GM12878 (cell line): ENCODE measurements at regions not wholly inside any gene's neighbourhood (a gene's known extent, or its start where the extent isn't known, plus 50 kb on each side); places are given as distances from the start of the nearest gene placed in this dataset.

Experiments used
- ATAC-seq: fragments of 200-7000 bp; cut with Tn5 transposase; 3 replicates; pipeline ENCODE4 v1.9.1; 2020; ENCODE audit warnings: mild to moderate bottlenecking, moderate library complexity
- BruUV-seq: library from RNA; stranded (reverse); fragments of 400-500 nt; replicated peaks from 2 replicates; lab custom pipeline; 2021; lab: Mats Ljungman, UMichigan
- CTCF ChIA-PET: fragments of 300-600 bp; sonication (Branson Sonifier 250); formaldehyde crosslinking; extraction: SDS; loops from one replicate; lab custom pipeline; 2021; ENCODE audit warnings: inconsistent platforms; lab: Yijun Ruan, JAX
- POLR2A ChIA-PET: fragments of 350-600 bp; formaldehyde crosslinking; extraction: SDS; loops from one replicate; lab custom pipeline; 2021; ENCODE audit warnings: inconsistent platforms; lab: Charles Lee
- RAD21 ChIA-PET: fragments of 300-600 bp; sonication (Branson Sonifier 250); formaldehyde crosslinking; loops from one replicate; lab custom pipeline; 2023; ENCODE audit warnings: antibody characterized with exemption; ENCODE audit not compliant: unreplicated experiment; lab: Charles Lee
- SMC1A ChIA-PET: fragments of 300-600 bp; sonication (Branson Sonifier 250); formaldehyde crosslinking; loops from one replicate; lab custom pipeline; 2023; ENCODE audit not compliant: unreplicated experiment, uncharacterized antibody; lab: Charles Lee
- DNase-seq: peaks from one replicate; pipeline ENCODE4 v3.0.0-alpha.2; 2011; ENCODE audit warnings: low read depth, low spot score
- FAIRE-seq: peaks from 3 replicates; lab custom pipeline; 2011; peaks lifted over from hg19 to GRCh38; lab: Jason Lieb, UNC
- H2AFZ ChIP-seq: 2 replicates; pipeline ENCODE4 v1.6.0; 2011; ENCODE audit warnings: low read depth, low read length, control low read depth; ENCODE audit not compliant: control insufficient read depth
- H3K27ac ChIP-seq: 2 replicates; pipeline ENCODE4 v1.5.1; 2011; ENCODE audit warnings: control low read depth; ENCODE audit not compliant: control insufficient read depth, insufficient read depth
- H3K27me3 ChIP-seq, 2 experiments: replicated peaks in 1 of 2; 2 replicates each; pipeline versions ENCODE4 v1.6.0 to v1.6.1; 2011; ENCODE audit warnings: low read length in 1 of 2; ENCODE audit not compliant: control insufficient read depth in 2 of 2, insufficient read depth in 2 of 2
- H3K36me3 ChIP-seq, 2 experiments: 2 replicates each; pipeline ENCODE4 v1.5.1; 2011; ENCODE audit warnings: low read length in 1 of 2; ENCODE audit not compliant: control insufficient read depth in 2 of 2, insufficient read depth in 2 of 2
- H3K4me1 ChIP-seq: 2 replicates; pipeline ENCODE4 v1.6.1; 2011; ENCODE audit warnings: mild to moderate bottlenecking, low read length, moderate library complexity, mixed read lengths; ENCODE audit not compliant: control insufficient read depth, insufficient read depth
- H3K4me2 ChIP-seq: 2 replicates; pipeline ENCODE4 v1.6.0; 2011; ENCODE audit warnings: control low read depth; ENCODE audit not compliant: control insufficient read depth, insufficient read depth
- H3K4me3 ChIP-seq: fragments of 200-600 bp; sonication (generic); 2 replicates; pipeline ENCODE4 v1.5.1; 2016
- H3K79me2 ChIP-seq: 2 replicates; pipeline ENCODE4 v1.6.0; 2011; ENCODE audit warnings: low read length; ENCODE audit not compliant: control insufficient read depth, insufficient read depth
- H3K9ac ChIP-seq: 2 replicates; pipeline ENCODE4 v1.8.0; 2011; ENCODE audit warnings: low read length, control low read depth, mixed read lengths; ENCODE audit not compliant: control insufficient read depth, insufficient read depth
- H3K9me3 ChIP-seq: replicated peaks from 3 replicates; pipeline ENCODE4 v1.5.1; 2011; ENCODE audit warnings: mild to moderate bottlenecking, low read length; ENCODE audit not compliant: control insufficient read depth, insufficient read depth
- H4K20me1 ChIP-seq: 2 replicates; pipeline ENCODE4 v1.6.0; 2011; ENCODE audit not compliant: control insufficient read depth, insufficient read depth
- FOXM1 ChIP-seq: IDR thresholded peaks from 2 replicates; pipeline ENCODE4 v1.6.1; 2012; ENCODE audit warnings: low read depth, mild to moderate bottlenecking, inconsistent platforms, low read length, moderate library complexity
- MEF2A ChIP-seq: IDR thresholded peaks from 2 replicates; pipeline ENCODE4 v1.6.1; 2011; ENCODE audit warnings: low read depth, mild to moderate bottlenecking, low read length, moderate library complexity; ENCODE audit not compliant: insufficient read depth
- NR2C2 ChIP-seq: IDR thresholded peaks from 2 replicates; pipeline ENCODE4 v1.6.1; 2011; ENCODE audit warnings: borderline replicate concordance, low read depth; ENCODE audit not compliant: control insufficient read depth, insufficient read length
- NR2F1 ChIP-seq: fragments of 450-650 bp; conservative IDR thresholded peaks from 2 replicates; pipeline ENCODE4 v1.6.1; 2017; ENCODE audit warnings: mild to moderate bottlenecking
- NRF1 ChIP-seq: conservative IDR thresholded peaks from 2 replicates; pipeline ENCODE4 v1.6.1; 2011; ENCODE audit warnings: mild to moderate bottlenecking, low read depth, low read length, improper control_type of control experiment
- PAX5 ChIP-seq: IDR thresholded peaks from 2 replicates; pipeline ENCODE4 v1.6.1; 2011; ENCODE audit warnings: low read depth, low read length, borderline replicate concordance
- WGBS: methylation state at CpG from one replicate; pipeline ENCODE4 v1.1.6; 2016; ENCODE audit warnings: low lambda C conversion rate; ENCODE audit not compliant: insufficient replicate concordance, insufficient coverage; ENCODE audit errors: missing lambda C conversion rate; 5-methylcytosine and 5-hydroxymethylcytosine counted together
- in situ Hi-C: fragments of 300-500 bp; cut with MboI; formaldehyde crosslinking; loops from 9 replicates; pipeline ENCODE4 v1.14.3; 2018; ENCODE audit warnings: mixed read lengths
- intact Hi-C: fragments of 100-400 bp; cut with micrococcal nuclease; formaldehyde crosslinking; loops from one replicate; pipeline ENCODE4 v1.14.2; 2022; ENCODE audit not compliant: unreplicated experiment
- TF ChIP-seq, protein P1 (sequence below): fragments of 450-650 bp; IDR thresholded peaks from 2 replicates; pipeline ENCODE4 v1.6.1; 2017; ENCODE audit warnings: mild to moderate bottlenecking, moderate library complexity
- TF ChIP-seq, protein P2 (sequence below): IDR thresholded peaks from 2 replicates; pipeline ENCODE4 v1.6.1; 2011; ENCODE audit warnings: low read depth, low read length, improper control_type of control experiment, borderline replicate concordance
- TF ChIP-seq, protein P3 (sequence below): fragments of 450-650 bp; IDR thresholded peaks from 2 replicates; pipeline ENCODE4 v1.6.1; 2018; ENCODE audit warnings: borderline replicate concordance, mild to moderate bottlenecking; ENCODE audit not compliant: partially characterized antibody

DNA sequence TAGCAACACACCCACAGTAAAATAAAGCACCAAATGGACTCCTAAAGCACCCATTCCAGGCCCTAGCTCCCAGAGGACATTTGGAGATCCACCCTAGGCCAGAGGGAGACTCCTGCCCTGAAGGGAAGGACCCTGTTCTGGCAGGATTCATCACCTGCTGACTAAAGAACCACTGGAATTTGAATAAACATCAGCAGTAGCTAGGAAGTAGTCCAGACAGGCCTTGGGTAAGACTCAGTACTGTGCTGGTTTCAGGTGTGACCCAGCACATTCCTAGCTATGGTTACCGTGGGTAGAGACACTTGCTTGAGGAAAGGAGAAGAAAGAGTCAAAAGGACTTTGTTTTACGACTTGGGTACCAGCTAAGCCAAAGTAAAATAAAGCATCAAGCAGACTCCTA is 92.7 kb upstream of the LRRC7 start:
- H3K27me3 ChIP-seq, result no peaks in the 10 kb centered on the region
- intact Hi-C loops, result no loop called here
- no peak for DNase-seq
- no peak for FAIRE-seq
- H2AFZ ChIP-seq, result no peak overlapping the region
- no peak overlapping the region for H3K4me3 ChIP-seq
- H4K20me1 ChIP-seq, result no peaks in the 10 kb centered on the region
- no TSS peak for BruUV-seq
- no peak overlapping the region for H3K9ac ChIP-seq
- CTCF ChIA-PET, result no interaction called here
- SMC1A ChIA-PET, result interaction anchor here (0.8 to 1.3 kb wide), 2 partner anchors 9 to 23 kb away, joined by 3 to 6 read pairs; no protein-coding TSS in a partner anchor
- no peak for ATAC-seq
- H3K27ac ChIP-seq, result no peak overlapping the region
- H3K79me2 ChIP-seq, result no peaks in the 10 kb centered on the region
- H3K9me3 ChIP-seq, result no peaks in the 10 kb centered on the region
- no peak for TF ChIP-seq FOXM1
- TF ChIP-seq NR2C2, result no peak
- no peak for TF ChIP-seq MEF2A
- TF ChIP-seq, protein P1, sequence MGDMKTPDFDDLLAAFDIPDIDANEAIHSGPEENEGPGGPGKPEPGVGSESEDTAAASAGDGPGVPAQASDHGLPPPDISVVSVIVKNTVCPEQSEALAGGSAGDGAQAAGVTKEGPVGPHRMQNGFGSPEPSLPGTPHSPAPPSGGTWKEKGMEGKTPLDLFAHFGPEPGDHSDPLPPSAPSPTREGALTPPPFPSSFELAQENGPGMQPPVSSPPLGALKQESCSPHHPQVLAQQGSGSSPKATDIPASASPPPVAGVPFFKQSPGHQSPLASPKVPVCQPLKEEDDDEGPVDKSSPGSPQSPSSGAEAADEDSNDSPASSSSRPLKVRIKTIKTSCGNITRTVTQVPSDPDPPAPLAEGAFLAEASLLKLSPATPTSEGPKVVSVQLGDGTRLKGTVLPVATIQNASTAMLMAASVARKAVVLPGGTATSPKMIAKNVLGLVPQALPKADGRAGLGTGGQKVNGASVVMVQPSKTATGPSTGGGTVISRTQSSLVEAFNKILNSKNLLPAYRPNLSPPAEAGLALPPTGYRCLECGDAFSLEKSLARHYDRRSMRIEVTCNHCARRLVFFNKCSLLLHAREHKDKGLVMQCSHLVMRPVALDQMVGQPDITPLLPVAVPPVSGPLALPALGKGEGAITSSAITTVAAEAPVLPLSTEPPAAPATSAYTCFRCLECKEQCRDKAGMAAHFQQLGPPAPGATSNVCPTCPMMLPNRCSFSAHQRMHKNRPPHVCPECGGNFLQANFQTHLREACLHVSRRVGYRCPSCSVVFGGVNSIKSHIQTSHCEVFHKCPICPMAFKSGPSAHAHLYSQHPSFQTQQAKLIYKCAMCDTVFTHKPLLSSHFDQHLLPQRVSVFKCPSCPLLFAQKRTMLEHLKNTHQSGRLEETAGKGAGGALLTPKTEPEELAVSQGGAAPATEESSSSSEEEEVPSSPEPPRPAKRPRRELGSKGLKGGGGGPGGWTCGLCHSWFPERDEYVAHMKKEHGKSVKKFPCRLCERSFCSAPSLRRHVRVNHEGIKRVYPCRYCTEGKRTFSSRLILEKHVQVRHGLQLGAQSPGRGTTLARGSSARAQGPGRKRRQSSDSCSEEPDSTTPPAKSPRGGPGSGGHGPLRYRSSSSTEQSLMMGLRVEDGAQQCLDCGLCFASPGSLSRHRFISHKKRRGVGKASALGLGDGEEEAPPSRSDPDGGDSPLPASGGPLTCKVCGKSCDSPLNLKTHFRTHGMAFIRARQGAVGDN, result no peak
- TF ChIP-seq, protein P2, sequence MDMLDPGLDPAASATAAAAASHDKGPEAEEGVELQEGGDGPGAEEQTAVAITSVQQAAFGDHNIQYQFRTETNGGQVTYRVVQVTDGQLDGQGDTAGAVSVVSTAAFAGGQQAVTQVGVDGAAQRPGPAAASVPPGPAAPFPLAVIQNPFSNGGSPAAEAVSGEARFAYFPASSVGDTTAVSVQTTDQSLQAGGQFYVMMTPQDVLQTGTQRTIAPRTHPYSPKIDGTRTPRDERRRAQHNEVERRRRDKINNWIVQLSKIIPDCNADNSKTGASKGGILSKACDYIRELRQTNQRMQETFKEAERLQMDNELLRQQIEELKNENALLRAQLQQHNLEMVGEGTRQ, result no peak
- TF ChIP-seq, protein P3, sequence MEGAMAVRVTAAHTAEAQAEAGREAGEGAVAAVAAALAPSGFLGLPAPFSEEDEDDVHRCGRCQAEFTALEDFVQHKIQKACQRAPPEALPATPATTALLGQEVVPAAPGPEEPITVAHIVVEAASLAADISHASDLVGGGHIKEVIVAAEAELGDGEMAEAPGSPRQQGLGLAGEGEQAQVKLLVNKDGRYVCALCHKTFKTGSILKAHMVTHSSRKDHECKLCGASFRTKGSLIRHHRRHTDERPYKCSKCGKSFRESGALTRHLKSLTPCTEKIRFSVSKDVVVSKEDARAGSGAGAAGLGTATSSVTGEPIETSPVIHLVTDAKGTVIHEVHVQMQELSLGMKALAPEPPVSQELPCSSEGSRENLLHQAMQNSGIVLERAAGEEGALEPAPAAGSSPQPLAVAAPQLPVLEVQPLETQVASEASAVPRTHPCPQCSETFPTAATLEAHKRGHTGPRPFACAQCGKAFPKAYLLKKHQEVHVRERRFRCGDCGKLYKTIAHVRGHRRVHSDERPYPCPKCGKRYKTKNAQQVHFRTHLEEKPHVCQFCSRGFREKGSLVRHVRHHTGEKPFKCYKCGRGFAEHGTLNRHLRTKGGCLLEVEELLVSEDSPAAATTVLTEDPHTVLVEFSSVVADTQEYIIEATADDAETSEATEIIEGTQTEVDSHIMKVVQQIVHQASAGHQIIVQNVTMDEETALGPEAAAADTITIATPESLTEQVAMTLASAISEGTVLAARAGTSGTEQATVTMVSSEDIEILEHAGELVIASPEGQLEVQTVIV, result no peak
- no peak for TF ChIP-seq NRF1
- TF ChIP-seq NR2F1, result no peak
- TF ChIP-seq PAX5, result no peak
- H3K4me1 ChIP-seq, result no peaks in the 10 kb centered on the region
- H3K36me3 ChIP-seq, result no peaks in the 10 kb centered on the region
- WGBS, result 3% methylated on average over 2 of the region's 2 CpGs
- in situ Hi-C loops, result no loop called here
- POLR2A ChIA-PET, result no interaction called here
- RAD21 ChIA-PET, result no interaction called here
- H3K4me2 ChIP-seq, result no peak overlapping the region
